Adrenal gland (tissue), 9 donors: ENCODE measurements at regions not wholly inside any gene's neighbourhood (a gene's known extent, or its start where the extent isn't known, plus 50 kb on each side); places are given as distances from the start of the nearest gene placed in this dataset.
"Not testable (repeated sequence)": the region's sequence is repeated elsewhere in the genome, so short reads cannot be mapped to it uniquely, and the experiment has no call there.

Experiments
- DNase-seq, 7 donors: peaks; one replicate each; pipeline ENCODE4 v3.0.0-alpha.2; 2019 to 2020
- H3K27ac ChIP-seq, 5 donors: fragments of 200-600 bp; sonication (generic) in 4 of 5; 1 replicate in 3 of 5; 2 replicates in 2 of 5; pipeline versions ENCODE4 v1.5.1 to v1.8.0; 2016 to 2020; ENCODE audit warnings: mild to moderate bottlenecking in 1 of 5
- H3K27me3 ChIP-seq: fragments of 200-600 bp; 2 replicates; pipeline ENCODE4 v1.8.0; 2021
- H3K36me3 ChIP-seq, 2 donors: fragments of 200-600 bp; replicated peaks in 1 of 2; 1 replicate in 1 of 2; 2 replicates in 1 of 2; pipeline versions ENCODE4 v1.5.1 to v1.8.0; 2018 to 2022
- H3K4me1 ChIP-seq, 2 donors: fragments of 200-600 bp; replicated peaks in 1 of 2; 1 replicate in 1 of 2; 2 replicates in 1 of 2; pipeline versions ENCODE4 v1.5.1 to v1.8.0; 2018 to 2021
- H3K4me3 ChIP-seq, 4 donors: fragments of 200-600 bp; sonication (generic) in 3 of 4; one replicate each; pipeline ENCODE4 v1.5.1; 2016 to 2018
- H3K9me3 ChIP-seq, 3 donors: fragments of 200-600 bp; sonication (generic) in 1 of 3; replicated peaks in 1 of 3; 1 replicate in 2 of 3; 2 replicates in 1 of 3; pipeline versions ENCODE4 v1.5.1 to v1.8.0; 2016 to 2021
- CTCF ChIP-seq, 6 experiments: fragments of 450-650 bp in 4 of 6; fragments of 200-600 bp in 2 of 6; sonication (generic) in 1 of 6; IDR thresholded peaks; 1 replicate in 5 of 6; 2 replicates in 1 of 6; pipeline versions ENCODE4 v1.5.1 to v1.8.0; 2016 to 2021; ENCODE audit warnings: antibody characterized with exemption in 6 of 6, mild to moderate bottlenecking in 2 of 6, moderate library complexity in 1 of 6
- POLR2A ChIP-seq, 2 donors: fragments of 450-650 bp; IDR thresholded peaks; one replicate each; pipeline ENCODE4 v1.6.1; 2017; ENCODE audit warnings: antibody characterized with exemption in 2 of 2, mild to moderate bottlenecking in 2 of 2, moderate library complexity in 1 of 2
- WGBS, 4 donors: extraction: QIAGEN DNeasy Blood & Tissue Kit in 2 of 4; methylation state at CpG; one replicate each; pipeline versions ENCODE4 v1.1.5 to v1.1.7; 2013 to 2017; 5-methylcytosine and 5-hydroxymethylcytosine counted together
- intact Hi-C, 2 donors: fragments of 100-400 bp; cut with DNase I; formaldehyde crosslinking; loops; one replicate each; pipeline versions ENCODE4 v1.14.1 to v1.15.0; 2022 to 2023
- donor health status: healthy with polysubstance abuse.
- donor health status: Bipolar disorder and iron deficiency.
- donor health status: DM: yes; HTN: yes; CAD: no.
- donor health status: DM: no; HTN: no; CAD: no.
- donor health status: DM: no; HTN: no; CAD: no.

GRCh38 chr21:14824126-14824525, 240.7 kb downstream of the NRIP1 start:
- Histone ChIP-seq H3K27me3 (no peaks in the 10 kb centered on the region), H3K4me3 (no peak overlapping the region), H3K9me3 (no peaks in the 10 kb centered on the region), H3K4me1 (no peaks in the 10 kb centered on the region), H3K36me3 (no peaks in the 10 kb centered on the region), H3K27ac (no peak overlapping the region)
- TF ChIP-seq CTCF (IDR thresholded peaks at IDR 0.05), result no peak
- no peak for TF ChIP-seq POLR2A (IDR thresholded peaks at IDR 0.05)
- DNase-seq, result no peak
- intact Hi-C loops, result no loop called here
- 85 to 93% (median 91%) methylated on average over 3 of the region's 3 CpGs for WGBS, 4 donors

- H3K27me3 ChIP-seq, result no peaks in the 10 kb centered on the region
- no peak for DNase-seq
- H3K4me3 ChIP-seq, result no peak overlapping the region
- TF ChIP-seq CTCF (IDR thresholded peaks at IDR 0.05) (no peak), POLR2A (IDR thresholded peaks at IDR 0.05) (no peak)
- no peaks in the 10 kb centered on the region for H3K36me3 ChIP-seq
- intact Hi-C loops, result no loop called here
- WGBS, 4 donors, result 70 to 81% (median 77%) methylated on average over 1 of the region's 1 CpG
- no peak overlapping the region for H3K27ac ChIP-seq
- H3K4me1 ChIP-seq, result no peaks in the 10 kb centered on the region
- no peaks in the 10 kb centered on the region for H3K9me3 ChIP-seq
Observed at GRCh38 chr21:14817311-14817710, 247.5 kb downstream of the NRIP1 start.

GRCh38 chr21:14814991-14815390, 249.8 kb downstream of the NRIP1 start:
- Histone ChIP-seq H3K36me3 (no peaks in the 10 kb centered on the region), H3K9me3 (no peaks in the 10 kb centered on the region), H3K27ac (no peak overlapping the region), H3K4me1 (no peaks in the 10 kb centered on the region), H3K4me3 (no peak overlapping the region), H3K27me3 (no peaks in the 10 kb centered on the region)
- no peak for DNase-seq
- intact Hi-C loops, result no loop called here
- no peak for TF ChIP-seq POLR2A (IDR thresholded peaks at IDR 0.05)
- TF ChIP-seq CTCF (IDR thresholded peaks at IDR 0.05), result no peak
- WGBS, 4 donors, result 83 to 92% (median 91%) methylated on average over 3 of the region's 3 CpGs

- 79 to 88% (median 80%) methylated on average over 3 of the region's 3 CpGs for WGBS, 4 donors
- DNase-seq, result no peak
- Histone ChIP-seq H3K9me3 (no peaks in the 10 kb centered on the region), H3K27ac (no peak overlapping the region), H3K4me3 (no peak overlapping the region), H3K27me3 (no peaks in the 10 kb centered on the region), H3K36me3 (no peaks in the 10 kb centered on the region), H3K4me1 (no peaks in the 10 kb centered on the region)
- no peak for TF ChIP-seq POLR2A (IDR thresholded peaks at IDR 0.05)
- TF ChIP-seq CTCF (IDR thresholded peaks at IDR 0.05), result no peak
- intact Hi-C loops, result no loop called here
Observed at GRCh38 chr21:14814282-14814681, 250.5 kb downstream of the NRIP1 start.

GRCh38 chr21:14804170-14804569, 258.1 kb upstream of the SAMSN1 start:
- H3K27ac ChIP-seq, H3K4me3 ChIP-seq, H3K4me1 ChIP-seq, H3K9me3 ChIP-seq, H3K27me3 ChIP-seq, DNase-seq, intact Hi-C loops, H3K36me3 ChIP-seq: not testable (repeated sequence)
- WGBS, 4 donors, result 77 to 84% (median 79%) methylated on average over 2 of the region's 2 CpGs
